ENCODE measurements at regions not wholly inside any gene's neighbourhood (a gene's known extent, or its start where the extent isn't known, plus 50 kb on each side); places are given as distances from the start of the nearest gene placed in this dataset.

GRCh38 chr11:91158297-91158696 lies 935.4 kb upstream of the CHORDC1 start:
- DNase-seq (ENCODE audit: low spot score): no peak
- H3K4me3 Mint-ChIP-seq (ENCODE audit: low read depth): no peak overlapping the region
- peaks cover 5% of the 10 kb centered on the region for H3K9me3 Mint-ChIP-seq
- H3K4me1 Mint-ChIP-seq (ENCODE audit: low read depth): no peaks in the 10 kb centered on the region
- no peak overlapping the region for H3K27ac Mint-ChIP-seq
- H3K36me3 Mint-ChIP-seq (ENCODE audit: low read depth): no peaks in the 10 kb centered on the region
- intact Hi-C loops (cut with micrococcal nuclease): no loop called here
- H3K27me3 Mint-ChIP-seq (ENCODE audit: low read depth): no peaks in the 10 kb centered on the region

GRCh38 chr11:91156041-91156440 lies 933.2 kb upstream of the CHORDC1 start:
- intact Hi-C loops (cut with micrococcal nuclease): no loop called here
- no peak for DNase-seq (ENCODE audit: low spot score)
- no peaks in the 10 kb centered on the region for H3K27me3 Mint-ChIP-seq (ENCODE audit: low read depth)

GRCh38 chr11:91147885-91148284 lies 925.0 kb upstream of the CHORDC1 start:
- H3K9me3 Mint-ChIP-seq: peaks cover 20% of the 10 kb centered on the region

More at GRCh38 chr11:91156041-91156440, 933.2 kb upstream of the CHORDC1 start:
- Mint-ChIP-seq H3K36me3 (ENCODE audit: low read depth) (no peaks in the 10 kb centered on the region), H3K27ac (no peak overlapping the region), H3K4me1 (ENCODE audit: low read depth) (no peaks in the 10 kb centered on the region), H3K4me3 (ENCODE audit: low read depth) (no peak overlapping the region), H3K9me3 (peaks cover 23% of the 10 kb centered on the region)

GRCh38 chr11:91141655-91142054 lies 918.8 kb upstream of the CHORDC1 start:
- peaks cover 11% of the 10 kb centered on the region for H3K9me3 Mint-ChIP-seq
- no peak overlapping the region for H3K27ac Mint-ChIP-seq
- H3K27me3 Mint-ChIP-seq (ENCODE audit: low read depth): no peaks in the 10 kb centered on the region
- H3K4me1 Mint-ChIP-seq (ENCODE audit: low read depth): no peaks in the 10 kb centered on the region
- no peak overlapping the region for H3K4me3 Mint-ChIP-seq (ENCODE audit: low read depth)
- intact Hi-C loops (cut with micrococcal nuclease): no loop called here
- no peak for DNase-seq (ENCODE audit: low spot score)
- no peaks in the 10 kb centered on the region for H3K36me3 Mint-ChIP-seq (ENCODE audit: low read depth)

More at GRCh38 chr11:91147885-91148284, 925.0 kb upstream of the CHORDC1 start:
- Mint-ChIP-seq H3K36me3 (ENCODE audit: low read depth) (no peaks in the 10 kb centered on the region), H3K27ac (no peak overlapping the region), H3K27me3 (ENCODE audit: low read depth) (no peaks in the 10 kb centered on the region), H3K4me1 (ENCODE audit: low read depth) (no peaks in the 10 kb centered on the region), H3K4me3 (ENCODE audit: low read depth) (no peak overlapping the region)
- intact Hi-C loops (cut with micrococcal nuclease): no loop called here
- no peak for DNase-seq (ENCODE audit: low spot score)

- Mint-ChIP-seq H3K36me3 (ENCODE audit: low read depth) (no peaks in the 10 kb centered on the region), H3K27ac (no peak overlapping the region), H3K4me1 (ENCODE audit: low read depth) (no peaks in the 10 kb centered on the region), H3K4me3 (ENCODE audit: low read depth) (no peak overlapping the region), H3K27me3 (ENCODE audit: low read depth) (no peaks in the 10 kb centered on the region), H3K9me3 (peaks cover 13% of the 10 kb centered on the region)
- DNase-seq (ENCODE audit: low spot score): no peak
- intact Hi-C loops (cut with micrococcal nuclease): no loop called here
Measured at GRCh38 chr11:91136631-91137030, 913.8 kb upstream of the CHORDC1 start.

- H3K4me1 Mint-ChIP-seq (ENCODE audit: low read depth): no peaks in the 10 kb centered on the region
- no peaks in the 10 kb centered on the region for H3K36me3 Mint-ChIP-seq (ENCODE audit: low read depth)
- no peak overlapping the region for H3K4me3 Mint-ChIP-seq (ENCODE audit: low read depth)
- no peak for DNase-seq (ENCODE audit: low spot score)
- intact Hi-C loops (cut with micrococcal nuclease): no loop called here
- peaks cover 10% of the 10 kb centered on the region for H3K9me3 Mint-ChIP-seq
- no peaks in the 10 kb centered on the region for H3K27me3 Mint-ChIP-seq (ENCODE audit: low read depth)
- H3K27ac Mint-ChIP-seq: no peak overlapping the region
Measured at GRCh38 chr11:91133361-91133760, 910.5 kb upstream of the CHORDC1 start.

GRCh38 chr11:91129596-91129995 lies 906.7 kb upstream of the CHORDC1 start:
- Mint-ChIP-seq H3K4me3 (ENCODE audit: low read depth) (no peak overlapping the region), H3K4me1 (ENCODE audit: low read depth) (no peaks in the 10 kb centered on the region), H3K36me3 (ENCODE audit: low read depth) (no peaks in the 10 kb centered on the region), H3K27me3 (ENCODE audit: low read depth) (no peaks in the 10 kb centered on the region), H3K27ac (no peak overlapping the region), H3K9me3 (peaks cover 16% of the 10 kb centered on the region)
- no peak for DNase-seq (ENCODE audit: low spot score)
- intact Hi-C loops (cut with micrococcal nuclease): no loop called here

- intact Hi-C loops (cut with micrococcal nuclease): no loop called here
- Mint-ChIP-seq H3K27ac (no peak overlapping the region), H3K9me3 (peaks cover 28% of the 10 kb centered on the region), H3K4me1 (ENCODE audit: low read depth) (no peaks in the 10 kb centered on the region), H3K27me3 (ENCODE audit: low read depth) (no peaks in the 10 kb centered on the region), H3K4me3 (ENCODE audit: low read depth) (no peak overlapping the region), H3K36me3 (ENCODE audit: low read depth) (no peaks in the 10 kb centered on the region)
- DNase-seq (ENCODE audit: low spot score): no peak
Measured at GRCh38 chr11:91124363-91124762, 901.5 kb upstream of the CHORDC1 start.

- intact Hi-C loops (cut with micrococcal nuclease): no loop called here
- DNase-seq (ENCODE audit: low spot score): no peak
- Mint-ChIP-seq H3K36me3 (ENCODE audit: low read depth) (no peaks in the 10 kb centered on the region), H3K4me3 (ENCODE audit: low read depth) (no peak overlapping the region), H3K27ac (no peak overlapping the region), H3K27me3 (ENCODE audit: low read depth) (no peaks in the 10 kb centered on the region), H3K4me1 (ENCODE audit: low read depth) (no peaks in the 10 kb centered on the region), H3K9me3 (peaks cover 15% of the 10 kb centered on the region)
Measured at GRCh38 chr11:91115116-91115515, 892.3 kb upstream of the CHORDC1 start.

GRCh38 chr11:91104237-91104636 lies 881.4 kb upstream of the CHORDC1 start:
- Mint-ChIP-seq H3K4me3 (ENCODE audit: low read depth) (no peak overlapping the region), H3K9me3 (peaks cover under 1% of the 10 kb centered on the region), H3K27me3 (ENCODE audit: low read depth) (no peaks in the 10 kb centered on the region), H3K36me3 (ENCODE audit: low read depth) (no peaks in the 10 kb centered on the region), H3K4me1 (ENCODE audit: low read depth) (no peaks in the 10 kb centered on the region), H3K27ac (no peak overlapping the region)
- no peak for DNase-seq (ENCODE audit: low spot score)
- intact Hi-C loops (cut with micrococcal nuclease): no loop called here

- Mint-ChIP-seq H3K36me3 (ENCODE audit: low read depth) (no peaks in the 10 kb centered on the region), H3K4me1 (ENCODE audit: low read depth) (no peaks in the 10 kb centered on the region), H3K27me3 (ENCODE audit: low read depth) (no peaks in the 10 kb centered on the region), H3K4me3 (ENCODE audit: low read depth) (no peak overlapping the region), H3K9me3 (peaks cover 12% of the 10 kb centered on the region), H3K27ac (no peak overlapping the region)
- no peak for DNase-seq (ENCODE audit: low spot score)
- intact Hi-C loops (cut with micrococcal nuclease): no loop called here
Measured at GRCh38 chr11:91100427-91100826, 877.6 kb upstream of the CHORDC1 start.

GRCh38 chr11:91097083-91097482 lies 874.2 kb upstream of the CHORDC1 start:
- DNase-seq (ENCODE audit: low spot score): no peak
- no peaks in the 10 kb centered on the region for H3K27me3 Mint-ChIP-seq (ENCODE audit: low read depth)
- no peaks in the 10 kb centered on the region for H3K4me1 Mint-ChIP-seq (ENCODE audit: low read depth)
- H3K4me3 Mint-ChIP-seq (ENCODE audit: low read depth): no peak overlapping the region
- intact Hi-C loops (cut with micrococcal nuclease): no loop called here
- H3K27ac Mint-ChIP-seq: no peak overlapping the region
- peaks cover 19% of the 10 kb centered on the region for H3K9me3 Mint-ChIP-seq
- no peaks in the 10 kb centered on the region for H3K36me3 Mint-ChIP-seq (ENCODE audit: low read depth)

GRCh38 chr11:91093141-91093540 lies 870.3 kb upstream of the CHORDC1 start:
- H3K27ac Mint-ChIP-seq: no peak overlapping the region
- intact Hi-C loops (cut with micrococcal nuclease): no loop called here
- no peaks in the 10 kb centered on the region for H3K4me1 Mint-ChIP-seq (ENCODE audit: low read depth)
- no peak for DNase-seq (ENCODE audit: low spot score)
- peaks cover 13% of the 10 kb centered on the region for H3K9me3 Mint-ChIP-seq
- no peaks in the 10 kb centered on the region for H3K27me3 Mint-ChIP-seq (ENCODE audit: low read depth)
- no peaks in the 10 kb centered on the region for H3K36me3 Mint-ChIP-seq (ENCODE audit: low read depth)
- no peak overlapping the region for H3K4me3 Mint-ChIP-seq (ENCODE audit: low read depth)

GRCh38 chr11:91091563-91091962 lies 868.7 kb upstream of the CHORDC1 start:
- H3K9me3 Mint-ChIP-seq: peaks cover 16% of the 10 kb centered on the region
- no peak overlapping the region for H3K27ac Mint-ChIP-seq
- no peaks in the 10 kb centered on the region for H3K36me3 Mint-ChIP-seq (ENCODE audit: low read depth)
- no peak for DNase-seq (ENCODE audit: low spot score)
- H3K27me3 Mint-ChIP-seq (ENCODE audit: low read depth): no peaks in the 10 kb centered on the region
- no peaks in the 10 kb centered on the region for H3K4me1 Mint-ChIP-seq (ENCODE audit: low read depth)
- intact Hi-C loops (cut with micrococcal nuclease): no loop called here
- no peak overlapping the region for H3K4me3 Mint-ChIP-seq (ENCODE audit: low read depth)
